ENCODE measurements at regions not wholly inside any gene's neighbourhood (a gene's known extent, or its start where the extent isn't known, plus 50 kb on each side); places are given as distances from the start of the nearest gene placed in this dataset.

GRCh38 chr15:98111806-98112205, 151.3 kb downstream of the ARRDC4 start:
- Mint-ChIP-seq H3K36me3 (ENCODE audit: low read depth) (no peaks in the 10 kb centered on the region), H3K27me3 (ENCODE audit: insufficient read depth) (no peaks in the 10 kb centered on the region; the same call in 1 of the 2 replicates), H3K4me1 (ENCODE audit: low read depth) (peaks cover 6% of the 10 kb centered on the region; the same call in 1 of the 2 replicates), H3K4me3 (no peak overlapping the region), H3K27ac (no peak overlapping the region), H3K9me3 (no peaks in the 10 kb centered on the region)
- TF ChIP-seq, protein P1, sequence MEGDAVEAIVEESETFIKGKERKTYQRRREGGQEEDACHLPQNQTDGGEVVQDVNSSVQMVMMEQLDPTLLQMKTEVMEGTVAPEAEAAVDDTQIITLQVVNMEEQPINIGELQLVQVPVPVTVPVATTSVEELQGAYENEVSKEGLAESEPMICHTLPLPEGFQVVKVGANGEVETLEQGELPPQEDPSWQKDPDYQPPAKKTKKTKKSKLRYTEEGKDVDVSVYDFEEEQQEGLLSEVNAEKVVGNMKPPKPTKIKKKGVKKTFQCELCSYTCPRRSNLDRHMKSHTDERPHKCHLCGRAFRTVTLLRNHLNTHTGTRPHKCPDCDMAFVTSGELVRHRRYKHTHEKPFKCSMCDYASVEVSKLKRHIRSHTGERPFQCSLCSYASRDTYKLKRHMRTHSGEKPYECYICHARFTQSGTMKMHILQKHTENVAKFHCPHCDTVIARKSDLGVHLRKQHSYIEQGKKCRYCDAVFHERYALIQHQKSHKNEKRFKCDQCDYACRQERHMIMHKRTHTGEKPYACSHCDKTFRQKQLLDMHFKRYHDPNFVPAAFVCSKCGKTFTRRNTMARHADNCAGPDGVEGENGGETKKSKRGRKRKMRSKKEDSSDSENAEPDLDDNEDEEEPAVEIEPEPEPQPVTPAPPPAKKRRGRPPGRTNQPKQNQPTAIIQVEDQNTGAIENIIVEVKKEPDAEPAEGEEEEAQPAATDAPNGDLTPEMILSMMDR (IDR thresholded peaks at IDR 0.05) = no peak
- DNase-seq = no peak

- no peak for DNase-seq
- Mint-ChIP-seq H3K27me3 (ENCODE audit: insufficient read depth) (no peaks in the 10 kb centered on the region; the same call in 1 of the 2 replicates), H3K4me3 (no peak overlapping the region), H3K9me3 (no peaks in the 10 kb centered on the region), H3K4me1 (ENCODE audit: low read depth) (peaks cover 6% of the 10 kb centered on the region; the same call in 1 of the 2 replicates), H3K27ac (no peak overlapping the region), H3K36me3 (ENCODE audit: low read depth) (no peaks in the 10 kb centered on the region)
- TF ChIP-seq, protein P1 (IDR thresholded peaks at IDR 0.05) = no peak
Observed at GRCh38 chr15:98113327-98113726, 152.8 kb downstream of the ARRDC4 start.

GRCh38 chr15:98120561-98120960, 160.1 kb downstream of the ARRDC4 start:
- Mint-ChIP-seq H3K4me1 (ENCODE audit: low read depth) (peaks cover 54% of the 10 kb centered on the region), H3K36me3 (ENCODE audit: low read depth) (peaks cover 15% of the 10 kb centered on the region), H3K4me3 (no peak overlapping the region), H3K27me3 (ENCODE audit: insufficient read depth) (no peaks in the 10 kb centered on the region; the same call in 1 of the 2 replicates), H3K27ac (peak overlapping the region; percentile 59; the same call in 1 of the 2 replicates), H3K9me3 (peaks cover 7% of the 10 kb centered on the region)
- no peak for DNase-seq
- TF ChIP-seq, protein P1 (IDR thresholded peaks at IDR 0.05) = no peak

DNA sequence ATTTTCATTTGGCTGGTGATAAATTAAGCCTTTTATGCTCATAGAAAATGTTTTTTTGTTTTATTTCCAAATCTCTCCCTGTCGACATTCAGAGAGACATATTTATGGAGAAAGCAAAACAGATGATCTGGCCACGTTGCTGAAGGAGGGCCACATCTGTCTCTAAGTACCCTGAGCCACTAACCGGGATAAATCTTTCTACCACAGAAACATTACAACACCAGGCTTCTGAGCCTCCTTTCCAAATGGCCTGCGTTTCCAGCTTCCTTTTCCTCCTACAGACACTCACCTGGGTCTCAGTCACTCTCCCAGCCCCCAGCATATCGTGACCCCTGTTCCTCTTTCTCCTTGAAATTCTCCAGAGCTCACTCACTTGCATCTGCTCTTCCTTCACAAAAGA, 161.0 kb downstream of the ARRDC4 start:
- Mint-ChIP-seq H3K9me3 (peaks cover 7% of the 10 kb centered on the region), H3K4me3 (no peak overlapping the region), H3K36me3 (ENCODE audit: low read depth) (peaks cover 15% of the 10 kb centered on the region), H3K4me1 (ENCODE audit: low read depth) (peaks cover 58% of the 10 kb centered on the region), H3K27me3 (ENCODE audit: insufficient read depth) (no peaks in the 10 kb centered on the region; the same call in 1 of the 2 replicates), H3K27ac (peak overlapping the region; percentile 20; the same call in 1 of the 2 replicates)
- TF ChIP-seq, protein P1 (IDR thresholded peaks at IDR 0.05) = no peak
- DNase-seq = no peak

DNA sequence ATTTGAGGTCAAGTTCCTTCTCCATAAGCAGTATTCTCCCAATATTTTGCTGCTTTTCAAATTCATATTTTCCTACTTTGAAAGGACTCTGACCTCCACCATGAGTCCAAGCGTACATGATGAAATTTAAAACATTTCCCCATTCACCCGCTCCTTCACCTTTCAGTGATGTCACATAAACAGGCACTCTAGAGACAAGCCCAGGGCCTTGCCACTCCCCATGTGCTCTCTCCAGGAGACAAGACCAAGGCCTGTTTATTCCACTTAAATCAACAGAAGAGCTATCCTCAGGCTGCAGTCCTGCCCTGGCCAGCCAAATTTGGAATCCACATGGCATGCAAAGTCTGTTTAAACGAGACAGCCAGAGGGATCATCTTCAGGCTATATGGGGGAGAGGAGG, 161.5 kb downstream of the ARRDC4 start:
- H3K27me3 Mint-ChIP-seq (ENCODE audit: insufficient read depth) = no peaks in the 10 kb centered on the region; the same call in 1 of the 2 replicates
- H3K4me1 Mint-ChIP-seq (ENCODE audit: low read depth) = peaks cover 62% of the 10 kb centered on the region
- no peak overlapping the region for H3K4me3 Mint-ChIP-seq

More for the DNA sequence above, 161.5 kb downstream of the ARRDC4 start:
- DNase-seq = no peak
- Mint-ChIP-seq H3K36me3 (ENCODE audit: low read depth) (peaks cover 15% of the 10 kb centered on the region), H3K27ac (peak overlapping the region; percentile 20; the same call in 1 of the 2 replicates), H3K9me3 (peaks cover 7% of the 10 kb centered on the region)
- TF ChIP-seq, protein P1 (IDR thresholded peaks at IDR 0.05) = no peak

Measured in HFFc6 (cell line).